NCI-H748 treated with DMSO at 0.1 percent for 48 hours (cell line): ENCODE measurements at regions not wholly inside any gene's neighbourhood (a gene's known extent, or its start where the extent isn't known, plus 50 kb on each side); places are given as distances from the start of the nearest gene placed in this dataset.
"Not testable (repeated sequence)": the region's sequence is repeated elsewhere in the genome, so short reads cannot be mapped to it uniquely, and the experiment has no call there.

Experiments
- DNase-seq: peaks from one replicate; lab custom pipeline; 2025; lab: John Stamatoyannopoulos, UW

DNA sequence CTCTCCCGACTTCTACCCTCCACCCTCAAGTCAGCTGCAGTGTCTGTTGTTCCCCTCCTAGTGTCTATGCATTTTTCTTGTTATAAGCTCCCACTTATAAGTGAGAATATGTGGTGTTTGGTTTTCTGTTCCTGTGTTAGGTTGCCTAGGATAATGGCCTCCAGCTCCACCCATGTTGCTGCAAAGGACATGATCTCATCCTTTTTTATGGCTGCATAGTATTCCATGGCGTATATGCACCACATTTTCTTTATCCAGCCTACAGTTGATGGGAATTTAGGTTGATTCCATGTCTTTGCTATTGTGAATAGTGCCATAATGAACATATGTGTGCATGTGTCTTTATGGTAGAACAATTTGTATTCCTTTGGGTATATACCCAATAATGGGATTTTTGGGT, 80.7 kb downstream of the SPTSSA start:
- not testable (repeated sequence) for DNase-seq

DNA sequence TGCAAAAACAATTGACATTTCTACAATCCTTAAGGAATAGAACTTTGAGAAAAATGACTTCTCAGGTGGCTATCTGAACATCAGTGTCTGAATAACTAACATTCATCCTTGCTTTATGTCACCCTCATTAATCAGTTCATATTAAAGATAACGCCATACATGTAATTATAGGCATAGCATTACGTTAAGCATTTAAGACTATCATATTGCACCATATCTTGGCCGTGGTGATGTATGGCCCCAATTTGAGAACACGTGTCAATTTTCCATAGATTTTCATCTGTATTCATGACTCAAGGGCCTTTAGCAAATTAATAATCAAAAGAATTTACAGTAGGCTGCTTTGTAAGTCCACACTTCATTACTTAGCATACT, 81.6 kb downstream of the SPTSSA start:
- DNase-seq, result no peak

DNA sequence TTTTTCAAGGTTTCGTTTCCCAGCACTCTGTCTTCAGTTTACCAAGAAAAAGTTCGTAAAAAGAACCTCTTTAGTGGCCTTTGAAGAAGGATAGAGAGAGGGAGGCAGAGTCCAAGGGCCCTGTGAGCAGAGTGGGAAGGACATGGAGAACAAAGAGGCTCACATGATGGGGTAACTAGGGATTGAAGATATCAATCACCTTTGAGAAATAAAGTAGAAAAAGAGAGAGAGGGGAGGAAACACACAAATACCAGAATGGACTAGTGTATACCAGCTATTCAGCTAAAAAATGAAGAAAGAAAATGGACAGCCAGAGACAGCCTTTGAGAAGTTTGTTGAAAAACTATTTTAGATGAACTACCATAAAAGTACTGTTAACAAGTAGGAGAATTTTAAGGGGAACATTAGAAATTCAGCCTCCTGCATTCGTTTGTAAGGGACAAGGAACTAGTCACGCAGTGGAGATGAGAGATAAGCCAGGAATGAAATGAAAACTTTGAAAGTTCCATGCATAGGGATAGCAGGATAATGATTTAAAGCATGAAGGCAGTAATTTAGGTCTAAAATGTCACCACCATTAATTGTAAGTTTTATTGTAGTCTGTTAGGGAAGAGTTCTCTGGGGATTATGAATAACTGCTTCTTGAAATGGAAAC, 82.1 kb downstream of the SPTSSA start:
- no peak for DNase-seq

DNA sequence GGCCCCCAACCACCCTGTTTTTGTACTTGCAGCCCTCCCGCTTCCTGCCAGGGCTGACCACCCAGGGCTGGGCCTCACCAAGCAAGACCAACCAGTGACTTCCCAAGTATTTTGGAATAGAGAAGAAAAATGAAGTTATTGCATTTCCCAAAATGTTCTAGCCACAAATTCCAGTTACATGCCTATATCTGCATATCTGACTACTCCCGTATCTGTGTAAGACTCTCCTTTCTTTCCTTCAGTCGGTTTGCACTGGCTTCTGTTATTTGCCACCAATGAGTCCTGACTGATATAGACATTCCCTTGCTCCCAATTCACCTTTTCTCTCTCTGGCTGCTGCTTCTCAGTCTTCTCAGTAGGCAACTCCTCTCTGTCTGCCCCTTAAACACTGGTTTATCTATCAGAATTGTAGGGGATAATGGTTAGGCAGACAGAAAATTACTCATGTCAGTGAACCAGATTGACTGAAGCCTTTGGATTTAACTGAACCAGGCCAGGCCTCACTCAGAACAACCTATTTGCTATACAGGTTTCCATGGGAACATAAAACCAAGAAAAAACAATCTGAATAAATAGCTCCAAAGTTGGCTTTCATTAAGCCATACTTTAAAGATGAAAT, 85.3 kb downstream of the SPTSSA start:
- DNase-seq, result no peak

DNA sequence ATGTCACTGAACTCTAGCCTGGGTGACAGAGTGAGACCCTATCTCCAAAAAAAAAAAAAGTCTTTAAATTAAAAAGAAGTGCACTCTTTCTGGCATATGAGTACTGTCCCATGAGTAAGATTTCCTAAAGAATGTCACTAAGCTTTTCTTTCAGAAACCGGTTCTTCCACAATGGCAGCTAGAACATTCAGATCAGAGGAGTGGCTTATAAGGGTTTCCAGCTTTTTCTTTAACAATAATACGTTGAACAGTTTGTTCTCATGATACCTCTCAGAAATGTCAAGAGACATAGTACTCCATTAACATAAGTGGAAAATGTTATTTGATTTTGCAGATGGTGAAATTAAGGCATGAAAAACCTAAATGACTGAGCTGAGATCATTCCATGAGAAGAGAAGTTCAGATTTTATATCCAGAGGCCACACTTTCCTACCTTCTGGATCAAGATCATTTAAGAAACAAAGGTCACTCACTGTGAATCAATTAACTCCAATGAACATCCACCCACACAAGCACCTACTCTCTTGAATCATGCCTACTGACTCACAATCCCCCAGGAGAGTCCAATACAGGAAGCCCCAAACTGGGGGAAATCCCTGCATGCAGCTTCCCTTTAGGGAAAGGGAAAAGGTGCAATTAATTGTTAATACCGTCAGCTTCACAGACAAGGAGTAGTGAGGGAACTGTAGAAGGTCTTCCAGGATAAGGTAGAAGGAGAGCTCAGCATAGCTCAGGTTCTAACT, 86.9 kb downstream of the SPTSSA start:
- no peak for DNase-seq

DNA sequence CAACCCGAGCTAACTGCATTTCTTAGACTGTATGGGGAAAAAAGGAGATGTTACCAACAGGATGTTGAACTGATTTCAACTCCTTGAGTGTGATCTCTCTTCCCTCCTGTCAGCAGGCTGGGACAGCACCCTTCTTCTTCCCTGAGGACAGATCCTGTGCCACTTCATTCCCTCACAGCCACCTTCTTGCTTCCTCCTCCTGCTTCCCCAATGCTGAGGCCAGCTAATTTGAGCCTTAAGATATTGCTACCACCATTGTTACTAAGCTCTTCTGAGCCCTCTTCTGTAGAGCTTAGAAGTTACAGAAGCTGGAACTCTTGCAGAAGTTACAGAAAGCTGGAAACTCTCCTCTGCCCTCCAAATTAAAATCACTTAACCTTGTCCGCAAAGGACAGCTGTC, 88.8 kb downstream of the SPTSSA start:
- no peak for DNase-seq

DNA sequence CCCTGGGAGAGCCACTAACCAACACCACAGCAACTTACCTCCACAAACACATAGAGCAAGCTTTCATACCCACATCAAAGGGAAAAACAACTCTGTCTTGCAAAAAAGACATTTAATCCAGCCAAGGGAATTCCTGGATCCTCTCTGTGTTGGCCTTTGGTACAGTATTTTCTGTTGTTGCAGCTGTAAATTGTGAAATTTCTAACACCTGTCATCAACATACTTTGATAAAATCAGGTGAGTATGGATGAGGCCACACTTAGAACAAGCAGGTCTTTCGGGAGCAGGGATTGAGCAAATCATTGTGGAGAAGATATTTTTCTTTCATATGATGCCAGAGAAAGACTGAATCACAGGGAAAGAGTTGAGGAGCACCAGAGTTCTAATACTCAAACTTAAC, 89.3 kb downstream of the SPTSSA start:
- DNase-seq, result no peak

DNA sequence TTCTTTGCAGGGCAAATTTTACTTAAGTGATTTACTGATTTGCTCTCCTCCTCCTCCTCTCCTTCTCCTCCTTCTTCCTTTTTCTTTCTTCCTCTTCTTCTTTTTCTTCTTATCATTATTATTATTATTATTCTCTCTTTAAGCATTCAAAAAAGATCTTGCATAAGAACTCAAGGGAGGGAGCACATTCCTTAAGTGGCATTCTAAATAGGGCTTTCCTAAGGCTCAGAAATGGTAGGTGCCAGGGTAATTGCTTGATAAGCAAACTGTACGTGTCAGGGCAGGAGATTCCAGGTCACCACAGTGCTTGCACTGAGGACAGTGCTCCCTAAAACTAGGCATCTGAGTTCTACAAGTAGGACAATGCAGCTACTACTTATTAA, 92.4 kb downstream of the SPTSSA start:
- no peak for DNase-seq

DNA sequence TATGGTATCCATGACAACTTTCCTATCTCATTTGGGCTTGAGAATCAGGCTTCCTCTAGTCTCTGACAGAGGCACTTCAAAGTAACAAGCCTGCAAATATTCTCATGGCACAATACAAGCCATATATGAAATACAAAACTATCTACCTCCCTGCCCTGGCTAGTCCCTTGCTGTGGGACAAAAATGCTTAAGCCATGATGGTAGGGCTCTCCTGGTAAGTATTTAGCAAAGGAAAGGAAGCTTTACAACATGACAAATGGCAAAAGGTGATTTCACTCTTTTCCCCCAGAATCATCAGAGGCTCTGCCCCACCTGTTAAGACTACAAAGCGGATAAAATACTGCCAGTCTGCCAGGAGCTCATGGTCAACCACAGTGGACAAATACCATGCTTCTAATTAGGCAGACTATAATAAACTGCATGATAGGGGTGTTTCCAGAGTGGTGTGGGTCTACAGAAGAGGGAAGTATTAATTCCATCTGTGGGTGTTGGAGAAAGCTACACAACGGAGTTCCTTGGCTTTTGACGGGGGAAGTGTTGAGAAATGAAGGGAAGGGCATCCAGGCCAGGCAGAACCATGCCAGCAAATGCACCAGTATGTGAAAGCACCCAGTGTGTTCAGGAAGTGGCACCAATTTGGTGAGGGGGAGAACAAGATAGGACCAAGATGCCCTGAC, 92.9 kb downstream of the SPTSSA start:
- DNase-seq, result no peak

DNA sequence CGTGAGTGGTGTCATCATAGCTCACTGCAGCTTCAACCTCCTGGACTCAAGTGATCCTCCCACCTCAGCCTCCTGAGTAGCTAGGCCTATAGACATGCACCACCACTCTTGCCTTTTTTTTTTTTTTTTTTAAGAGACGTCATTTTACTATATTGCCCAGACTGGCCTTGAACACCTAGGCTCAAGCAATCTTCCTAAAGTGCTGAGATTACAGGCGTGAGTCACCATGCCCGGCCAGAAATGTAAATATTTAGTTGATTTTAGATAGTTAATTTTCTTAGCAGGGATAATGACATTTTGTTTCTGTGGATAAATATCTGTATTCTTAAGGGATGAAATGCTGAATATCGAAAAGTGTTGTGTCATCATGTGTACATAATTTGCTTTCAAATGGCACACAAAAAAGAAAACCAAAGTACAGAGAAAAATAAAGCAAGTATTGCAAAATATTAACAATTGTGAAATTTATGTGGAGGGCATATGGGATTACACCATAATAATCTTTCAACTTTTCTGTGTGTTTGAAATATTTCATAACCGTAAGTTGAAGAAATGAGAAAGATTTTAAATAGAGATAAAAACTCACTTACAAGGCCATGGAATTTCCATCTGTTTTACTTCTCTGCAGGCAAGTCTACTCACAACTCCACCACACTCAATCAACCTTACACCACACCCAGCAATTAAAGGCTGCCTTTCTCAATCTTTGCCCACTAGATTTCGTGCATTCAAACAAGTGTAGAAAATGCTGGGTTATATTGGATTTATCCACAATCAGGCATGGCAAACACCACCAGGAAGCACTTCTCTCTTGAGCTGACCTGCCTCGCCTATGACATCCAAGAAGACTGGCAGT, 93.7 kb downstream of the SPTSSA start:
- DNase-seq, result peak; percentile 31

DNA sequence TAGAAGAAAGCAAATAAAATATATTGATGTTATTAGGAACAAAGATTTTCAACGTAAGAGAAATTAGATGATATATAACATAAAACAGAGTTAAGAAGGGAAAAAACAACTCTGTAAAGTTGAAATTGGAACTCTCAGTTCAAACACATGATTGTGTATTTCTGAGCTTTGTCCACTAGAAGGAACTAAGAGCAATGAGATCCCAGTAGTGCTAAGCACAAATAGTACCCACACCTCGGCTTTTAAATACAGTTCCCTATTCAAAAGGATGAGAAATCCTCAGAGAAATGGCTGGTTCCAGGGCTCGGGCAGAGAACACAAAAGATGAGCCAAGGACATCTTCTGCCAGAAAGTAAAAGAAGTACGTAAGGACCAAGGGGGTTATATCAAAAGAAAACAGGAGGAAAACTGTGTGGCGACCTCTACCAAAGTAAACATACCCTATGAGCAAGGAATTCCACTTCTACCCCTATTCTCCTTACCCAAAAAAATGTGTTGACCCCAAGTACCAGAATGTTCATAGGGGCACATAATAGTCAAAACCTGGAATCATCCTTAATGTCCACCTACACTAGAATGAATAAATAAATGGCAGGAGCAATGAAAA, 96.6 kb downstream of the SPTSSA start:
- DNase-seq, result no peak

DNA sequence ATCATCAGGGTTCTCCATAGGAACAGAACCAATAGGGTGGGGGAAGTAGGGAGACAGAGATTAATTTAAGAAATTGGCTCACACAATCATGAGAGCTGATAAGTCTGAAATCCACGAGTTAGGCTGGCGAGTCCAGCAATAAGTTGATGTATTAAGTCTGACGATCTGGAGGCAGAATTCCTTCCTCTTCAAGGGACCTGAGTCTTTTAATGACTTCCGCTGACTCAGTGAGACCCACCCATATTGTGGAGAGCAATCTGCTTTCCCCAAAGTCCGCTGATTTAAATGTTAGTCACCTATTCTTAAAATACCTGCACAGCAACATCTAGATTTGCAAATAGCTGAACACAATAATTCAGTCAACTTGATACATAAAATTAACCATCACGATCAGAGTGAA, 97.8 kb downstream of the SPTSSA start:
- DNase-seq, result no peak

DNA sequence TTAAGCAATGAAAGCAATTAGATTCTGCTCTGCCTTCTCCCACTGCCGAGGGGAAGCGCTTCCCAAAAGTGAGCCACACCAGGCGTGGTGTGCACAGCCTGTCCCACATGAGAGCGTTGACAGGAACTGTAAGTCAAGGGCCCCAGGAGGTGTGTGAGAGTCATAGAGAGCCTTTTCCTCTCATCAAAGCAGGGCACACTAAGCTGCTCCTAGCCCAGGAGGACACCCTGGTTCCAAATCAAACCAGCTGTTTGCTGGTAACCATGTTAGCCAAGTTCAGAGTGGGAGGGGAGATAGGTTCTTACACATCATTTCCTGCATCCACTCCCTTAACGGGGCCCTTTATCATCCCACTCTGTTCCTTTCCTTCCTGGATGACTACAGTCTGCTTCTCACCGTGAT, 98.3 kb downstream of the SPTSSA start:
- no peak for DNase-seq

DNA sequence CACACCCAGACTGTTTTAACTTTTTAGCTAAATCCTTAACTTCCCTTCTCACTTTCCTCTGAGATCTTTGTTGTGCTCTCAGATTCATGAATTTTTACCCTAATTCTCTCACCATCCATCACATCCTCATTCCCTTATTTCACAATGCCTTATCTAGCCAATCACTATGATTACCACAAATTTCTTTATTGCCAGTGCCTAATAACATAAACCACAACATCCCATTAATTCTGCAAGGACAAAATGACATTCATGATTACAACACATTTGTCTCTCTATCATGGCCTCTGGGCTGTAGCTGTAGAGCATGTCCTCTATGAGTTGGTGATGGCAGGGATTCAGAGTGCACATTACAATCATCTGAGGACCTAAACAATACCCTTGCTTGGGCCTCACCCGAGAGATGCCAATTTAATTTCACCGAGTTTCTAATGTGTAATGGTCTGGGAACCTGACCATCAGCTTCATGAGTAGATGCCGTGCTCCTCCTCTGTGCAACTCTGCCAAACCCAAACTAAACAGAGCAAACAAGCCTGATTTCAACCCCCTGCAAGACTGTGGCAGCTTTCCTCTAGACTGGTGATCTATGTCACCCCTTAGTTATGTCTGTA, 99.3 kb downstream of the SPTSSA start:
- no peak for DNase-seq

DNA sequence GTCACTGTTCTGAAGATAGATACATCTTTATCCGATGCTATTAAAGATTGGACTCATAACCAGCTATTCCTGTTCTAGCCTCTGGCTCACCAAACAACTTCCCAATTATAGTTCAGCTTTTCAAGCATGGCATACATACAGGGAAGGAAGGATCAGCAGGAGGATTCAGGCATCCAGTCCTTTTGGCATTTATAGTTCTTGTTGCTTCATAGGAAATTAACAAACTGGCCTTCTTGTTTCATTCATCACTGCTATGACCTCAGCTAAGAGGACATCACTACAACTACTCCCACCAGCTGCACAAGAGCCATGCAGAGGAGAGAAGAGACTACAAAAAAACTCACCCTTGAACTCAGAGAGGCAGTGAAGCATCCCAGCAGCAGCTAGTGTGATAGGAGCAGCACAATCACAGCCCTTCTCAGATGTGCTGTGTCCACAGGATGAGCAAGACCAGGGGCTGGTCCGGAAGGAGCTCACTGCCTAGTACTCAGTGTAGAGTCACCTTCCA, 100.5 kb downstream of the SPTSSA start:
- DNase-seq, result no peak

DNA sequence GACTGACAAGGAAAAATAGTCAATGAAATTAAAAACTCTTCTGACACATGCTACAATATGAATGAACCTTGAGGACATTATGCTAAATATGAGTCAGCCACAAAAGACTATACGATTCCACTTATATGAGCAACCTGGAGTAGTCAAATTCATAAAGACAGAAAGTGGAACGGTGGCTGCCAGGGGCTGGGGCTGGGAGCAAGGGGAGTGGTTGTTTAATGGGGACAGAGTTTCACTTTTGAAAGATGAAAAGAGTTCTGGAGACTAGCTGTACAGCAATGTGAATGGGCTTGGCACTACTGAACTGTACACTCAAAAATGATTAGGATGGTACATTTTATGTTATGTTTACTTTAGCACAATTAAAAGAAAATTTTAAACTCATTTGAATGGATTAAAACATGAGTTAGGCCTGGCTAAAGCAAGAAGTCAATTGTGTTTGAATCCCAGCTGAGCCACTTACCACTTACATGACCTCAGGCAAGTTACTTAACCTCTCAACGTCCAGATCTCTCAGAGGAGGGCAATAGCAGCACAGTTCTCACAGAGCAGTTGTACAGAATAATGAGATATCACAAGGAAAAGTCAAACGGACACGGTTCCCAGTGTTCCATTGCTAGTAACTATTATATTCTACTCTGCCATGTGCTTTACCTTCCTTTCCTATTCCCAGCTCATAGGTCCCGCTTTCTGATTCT, 102.5 kb downstream of the SPTSSA start:
- DNase-seq, result no peak

DNA sequence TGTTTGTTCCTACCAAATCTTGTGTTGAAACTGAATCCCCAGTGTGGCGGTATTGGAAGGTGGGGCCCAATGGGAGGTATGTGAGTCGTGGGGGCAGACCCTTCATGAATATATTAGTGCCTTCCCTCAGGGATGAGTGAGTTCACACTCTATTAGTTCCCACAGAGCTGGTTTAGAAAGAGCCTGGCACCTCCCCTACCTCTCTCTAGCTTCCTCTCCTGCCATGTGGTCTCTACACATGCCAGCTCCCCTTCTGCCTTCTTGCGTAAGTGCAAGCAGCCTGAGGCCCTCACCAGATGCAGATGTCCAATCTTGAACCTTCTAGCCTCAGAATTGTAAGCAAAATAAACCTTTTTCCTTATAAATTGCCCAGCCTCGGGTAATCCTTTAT, 105.8 kb downstream of the SPTSSA start:
- no peak for DNase-seq

DNA sequence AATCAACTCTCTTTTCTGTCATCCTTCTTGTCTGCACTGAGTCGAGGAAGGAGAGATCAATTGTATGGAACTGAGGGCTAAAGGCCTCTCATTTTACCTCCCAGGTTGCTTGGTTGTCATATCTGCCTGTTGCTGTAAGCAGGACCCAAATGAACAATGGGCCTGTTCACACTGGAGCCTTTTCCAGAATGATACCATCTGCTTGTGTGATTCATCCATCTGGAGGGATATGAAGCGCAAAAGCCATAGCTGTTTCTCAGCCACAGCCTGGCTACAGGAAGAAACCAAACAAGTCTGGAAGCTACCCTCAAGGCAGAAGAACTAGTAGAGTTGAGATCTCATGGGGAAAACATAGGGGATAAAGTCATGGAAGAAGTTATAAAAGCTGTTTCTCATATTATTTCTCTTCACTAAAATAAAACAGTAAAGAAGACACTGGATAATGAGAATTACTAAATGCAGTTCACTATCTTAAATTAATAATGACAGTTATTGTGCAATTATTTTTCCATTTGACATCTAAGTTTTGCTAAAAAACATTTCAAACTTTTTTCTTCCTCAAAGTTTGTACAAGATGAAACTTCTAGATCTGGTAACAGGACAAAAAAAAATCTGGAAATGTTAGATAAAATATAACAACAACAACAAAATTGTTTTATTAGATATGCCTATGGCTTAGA, 106.3 kb downstream of the SPTSSA start:
- no peak for DNase-seq

DNA sequence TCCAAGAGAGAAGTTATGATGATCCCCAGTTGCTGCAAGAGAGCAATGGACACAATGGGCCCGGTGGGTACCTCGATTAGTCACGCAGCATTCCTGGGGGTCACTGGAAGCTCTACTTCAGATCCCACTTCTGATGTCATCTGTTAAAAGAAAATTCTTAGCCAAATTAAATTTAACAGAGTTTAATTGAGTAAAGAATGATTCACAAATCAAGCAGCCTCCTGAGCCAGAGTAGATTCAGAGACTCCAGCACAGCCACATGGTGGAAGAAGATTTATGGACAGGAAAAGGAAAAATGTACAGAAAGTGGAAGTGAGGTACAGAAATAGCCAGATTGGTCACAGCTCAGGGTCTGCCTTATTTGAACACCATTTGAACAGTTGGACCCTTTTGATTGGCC, 107.5 kb downstream of the SPTSSA start:
- DNase-seq, result no peak

DNA sequence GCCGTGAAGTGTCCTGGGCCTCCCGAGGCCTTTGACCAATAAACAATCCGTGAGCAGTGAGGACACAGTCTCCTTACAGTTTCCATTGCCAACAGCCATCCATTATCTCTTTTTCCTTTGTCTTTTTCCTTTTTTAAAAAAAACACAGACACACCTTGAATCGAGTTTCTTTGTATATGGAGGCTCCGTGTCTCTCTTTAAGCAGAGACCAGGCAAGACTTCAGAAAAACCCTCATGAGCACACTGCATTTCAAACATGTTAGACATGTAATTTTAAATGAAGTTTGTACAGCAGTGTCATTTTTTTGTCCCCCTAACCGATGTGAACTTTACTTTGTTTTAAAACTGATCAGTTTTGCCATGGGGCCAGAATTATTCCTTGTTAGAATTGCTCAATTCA, 111.1 kb downstream of the SPTSSA start:
- no peak for DNase-seq
